ENCODE measurements at regions not wholly inside any gene's neighbourhood (a gene's known extent, or its start where the extent isn't known, plus 50 kb on each side); places are given as distances from the start of the nearest gene placed in this dataset.
A peak's percentile ranks its signal among the peaks of the same experiment; 100 is the strongest.
"Not testable (repeated sequence)": the region's sequence is repeated elsewhere in the genome, so short reads cannot be mapped to it uniquely, and the experiment has no call there.

DNA sequence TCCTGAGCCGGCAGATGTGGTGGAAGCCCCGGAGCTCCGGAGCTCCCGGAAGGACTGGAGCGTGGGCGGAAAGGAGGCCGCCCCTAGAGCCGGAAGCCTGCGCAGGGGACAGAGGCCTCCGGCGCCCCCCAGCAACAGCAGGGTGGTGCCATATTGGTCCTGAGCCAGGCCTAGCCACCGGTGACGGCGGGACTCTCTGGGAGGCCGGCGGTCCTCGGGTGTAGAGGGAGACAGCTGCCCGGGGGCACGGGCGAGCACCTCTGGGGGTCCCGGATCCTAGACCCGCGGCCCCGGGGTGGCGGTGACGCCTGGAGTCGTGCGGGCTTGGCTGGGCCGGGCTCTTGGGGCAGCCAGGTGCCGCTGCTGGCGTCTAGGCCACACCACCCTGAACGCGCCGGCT, 1472.2 kb downstream of the FOXD4L5 start:
- DNase-seq (ENCODE audit: low read depth in 2 of 2), result not testable (repeated sequence)

DNA sequence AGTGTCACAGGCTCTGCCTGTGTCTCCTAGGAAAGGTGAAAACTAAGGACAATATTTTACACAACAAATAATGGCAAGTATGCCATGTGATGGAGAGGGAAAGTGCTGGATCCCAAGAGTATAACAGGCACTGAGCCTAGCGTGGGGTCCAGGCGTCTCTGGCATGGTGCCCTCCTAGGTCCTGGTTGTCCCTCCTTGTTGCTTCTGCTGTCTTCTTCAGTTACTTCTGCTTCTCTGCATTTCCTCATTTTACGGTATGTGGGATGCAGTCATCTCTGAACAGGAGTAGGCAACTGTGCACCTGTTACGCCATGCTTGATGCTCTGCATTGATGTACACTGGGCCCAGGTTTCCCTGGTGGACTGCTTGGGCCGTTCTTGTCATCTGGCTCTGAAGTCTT, 1480.8 kb downstream of the FOXD4L5 start:
- not testable (repeated sequence) for DNase-seq (ENCODE audit: low read depth in 2 of 2)

DNA sequence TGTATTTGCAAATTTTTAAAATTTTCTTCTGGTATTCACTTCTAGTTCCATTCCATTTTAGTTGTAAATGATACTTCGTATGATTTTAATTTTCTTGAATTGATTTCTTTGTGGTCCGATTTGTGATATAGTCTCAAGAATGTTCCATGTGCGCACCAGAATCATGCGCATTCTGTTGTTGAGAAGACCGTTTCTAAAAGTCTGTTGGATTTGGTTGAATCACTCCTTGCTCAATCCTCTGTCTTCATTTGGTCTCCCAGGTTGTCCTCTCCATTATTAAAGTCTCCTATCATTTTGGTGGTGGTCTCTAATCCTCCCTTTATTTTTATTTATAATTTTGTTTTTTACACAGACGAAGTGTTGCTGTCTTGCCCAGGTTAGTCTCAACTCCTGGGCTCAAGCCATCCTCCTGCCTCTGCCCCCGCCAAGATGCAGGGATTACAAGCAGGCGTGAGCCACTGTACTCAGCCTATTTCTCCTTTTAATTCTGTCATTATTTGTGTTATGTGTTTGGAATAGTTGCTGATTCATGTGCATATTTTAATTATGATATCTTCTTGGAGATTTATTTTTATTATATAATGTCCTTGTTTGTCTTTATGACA, 1490.8 kb downstream of the FOXD4L5 start:
- not testable (repeated sequence) for DNase-seq (ENCODE audit: low read depth in 2 of 2)

DNA sequence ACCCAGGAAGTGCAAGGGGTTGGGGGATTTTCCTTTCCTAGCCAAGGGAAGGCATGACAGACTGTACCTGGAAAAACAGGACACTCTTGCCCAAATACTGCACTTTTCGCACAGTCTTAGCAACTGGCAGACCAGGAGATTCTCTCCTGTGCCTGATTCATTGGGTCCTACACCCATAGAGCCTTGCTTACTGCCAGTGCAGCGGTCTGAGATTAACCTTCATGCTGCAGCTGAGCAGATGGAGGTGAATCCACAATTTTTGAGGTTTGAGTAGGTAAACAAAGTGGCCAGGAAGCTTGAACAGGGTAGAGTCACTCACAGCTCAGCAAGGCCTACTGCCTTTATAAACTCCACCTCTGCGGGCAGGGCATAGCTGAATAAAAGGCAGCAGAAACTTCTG, 1497.6 kb downstream of the FOXD4L5 start:
- DNase-seq (ENCODE audit: low read depth in 2 of 2), result not testable (repeated sequence)

DNA sequence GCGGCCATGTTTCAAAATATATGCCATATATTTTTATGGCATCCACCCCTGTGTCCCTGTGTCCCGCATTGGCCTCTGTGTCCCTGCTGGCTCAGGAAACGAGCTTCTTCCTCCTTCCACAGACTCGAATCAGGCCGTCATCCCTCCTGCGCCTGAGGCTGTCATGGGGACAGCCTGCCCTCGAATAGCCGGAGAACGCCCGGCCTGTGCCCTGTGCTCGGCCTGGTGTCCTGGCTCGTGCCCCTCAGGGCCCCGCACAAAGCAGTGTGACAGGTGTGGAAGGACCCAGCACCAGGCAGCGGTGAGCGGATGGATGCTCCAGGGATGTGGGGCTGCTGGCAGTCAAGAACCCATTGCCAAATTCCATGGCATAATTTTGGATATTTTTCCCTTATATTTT, 1500.0 kb downstream of the FOXD4L5 start:
- DNase-seq (ENCODE audit: low read depth in 2 of 2), result not testable (repeated sequence)

DNA sequence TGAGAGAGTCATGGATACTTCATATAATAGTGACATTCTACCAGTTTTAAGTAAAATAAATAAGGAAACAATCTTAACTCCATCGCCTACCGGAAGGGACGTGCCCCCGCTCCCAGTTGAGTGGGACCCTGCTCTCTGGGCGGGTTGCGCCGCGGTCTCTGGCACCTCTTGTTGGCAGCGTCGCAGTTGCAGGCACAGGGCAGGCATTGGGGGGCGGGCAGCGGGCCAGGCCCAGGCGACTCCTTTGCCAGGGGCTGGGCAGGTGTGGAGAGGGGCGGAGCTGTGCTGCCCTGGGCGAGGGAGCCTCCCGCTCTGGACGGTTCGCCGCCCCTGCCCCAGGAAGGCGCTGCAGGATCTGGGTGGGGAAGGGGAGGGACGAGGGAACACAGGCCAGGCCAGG, 1500.6 kb downstream of the FOXD4L5 start:
- not testable (repeated sequence) for DNase-seq (ENCODE audit: low read depth in 2 of 2)

DNA sequence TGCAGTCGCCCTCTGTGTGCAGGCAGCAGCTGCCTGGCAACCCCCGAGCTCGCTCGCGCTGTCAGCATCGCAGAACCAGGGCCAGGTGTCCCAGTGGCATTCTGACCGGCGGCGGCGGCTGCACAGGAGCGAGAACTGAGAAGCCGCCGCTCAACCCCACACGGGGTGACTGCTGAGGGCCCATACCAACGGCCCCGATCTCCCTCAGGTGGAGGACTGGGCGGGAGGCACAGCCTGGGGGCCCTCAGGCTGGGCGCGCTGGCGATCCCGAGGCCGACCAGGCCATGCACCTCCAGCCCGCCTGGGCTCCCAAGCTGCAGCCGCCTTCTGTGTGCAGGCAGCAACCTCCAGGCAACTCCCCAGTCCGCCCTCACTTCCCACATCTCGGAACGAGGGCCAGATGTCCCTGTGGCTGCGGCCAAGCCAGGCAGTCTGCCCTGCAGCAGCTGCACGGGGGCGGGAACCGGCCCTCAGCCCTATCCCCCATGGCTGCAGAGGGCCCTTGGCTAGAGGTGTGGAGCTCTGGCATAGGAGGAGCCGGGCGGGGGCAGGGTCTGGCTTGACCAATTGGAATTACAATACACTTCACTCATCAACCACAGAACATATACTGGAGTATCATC, 1503.1 kb downstream of the FOXD4L5 start:
- not testable (repeated sequence) for DNase-seq (ENCODE audit: low read depth in 2 of 2)

DNA sequence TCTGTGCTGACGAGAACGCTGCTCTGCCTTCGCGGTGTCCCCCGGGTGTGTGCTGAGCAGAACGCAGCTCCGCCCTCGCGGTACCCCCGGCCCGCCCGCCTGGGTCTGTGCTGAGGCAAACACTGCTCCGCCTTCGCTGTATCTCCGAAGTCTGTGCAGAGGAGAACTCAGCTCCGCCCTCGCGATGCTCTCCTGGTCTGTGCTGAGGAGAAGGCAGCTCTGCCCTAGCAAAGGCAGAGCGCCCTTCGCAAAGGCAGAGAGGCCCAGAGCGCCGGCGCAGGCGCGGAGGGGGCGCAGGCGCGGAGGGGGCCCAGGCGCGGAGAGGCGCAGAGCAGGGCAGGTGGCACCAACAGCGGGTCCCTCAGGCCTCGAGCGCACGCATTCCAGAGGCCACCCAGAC, 1503.6 kb downstream of the FOXD4L5 start:
- not testable (repeated sequence) for DNase-seq (ENCODE audit: low read depth in 2 of 2)

DNA sequence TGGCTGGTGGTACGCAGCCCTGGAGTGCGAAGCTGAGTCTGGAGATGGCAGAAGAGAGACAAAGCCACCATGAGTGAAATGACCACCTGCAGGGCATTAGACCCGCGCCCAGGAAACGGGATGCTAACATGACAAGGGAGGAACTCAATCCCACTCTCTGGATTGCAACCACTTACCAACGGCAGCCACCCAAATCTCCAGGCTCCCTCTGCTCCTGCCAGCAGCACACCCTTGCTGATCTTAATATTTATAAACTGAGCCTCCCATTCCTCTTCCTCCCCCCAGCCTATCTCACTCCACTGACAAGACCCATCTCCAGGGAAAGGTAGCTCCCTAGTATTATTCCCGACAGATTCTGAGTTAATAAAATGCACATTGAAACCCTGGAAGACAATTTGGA, 1508.8 kb downstream of the FOXD4L5 start:
- not testable (repeated sequence) for DNase-seq (ENCODE audit: low read depth in 2 of 2)

DNA sequence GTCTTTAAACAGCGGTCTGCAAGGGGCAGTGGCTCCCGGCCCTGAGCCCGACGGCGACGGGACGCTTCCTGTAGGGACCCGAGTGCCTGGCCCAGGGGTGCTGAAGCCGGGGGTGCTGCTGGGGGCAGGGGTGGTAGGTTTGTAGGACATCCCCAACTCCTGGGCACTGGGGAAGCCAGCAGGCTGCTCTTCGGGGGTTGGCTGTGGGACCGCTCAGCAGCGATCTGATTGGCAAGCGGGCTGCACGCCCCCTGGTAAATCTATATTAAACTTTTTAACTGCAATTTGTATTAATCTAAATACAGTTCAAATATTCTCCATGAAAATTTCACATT, 1510.0 kb downstream of the FOXD4L5 start:
- not testable (repeated sequence) for DNase-seq (ENCODE audit: low read depth in 2 of 2)

DNA sequence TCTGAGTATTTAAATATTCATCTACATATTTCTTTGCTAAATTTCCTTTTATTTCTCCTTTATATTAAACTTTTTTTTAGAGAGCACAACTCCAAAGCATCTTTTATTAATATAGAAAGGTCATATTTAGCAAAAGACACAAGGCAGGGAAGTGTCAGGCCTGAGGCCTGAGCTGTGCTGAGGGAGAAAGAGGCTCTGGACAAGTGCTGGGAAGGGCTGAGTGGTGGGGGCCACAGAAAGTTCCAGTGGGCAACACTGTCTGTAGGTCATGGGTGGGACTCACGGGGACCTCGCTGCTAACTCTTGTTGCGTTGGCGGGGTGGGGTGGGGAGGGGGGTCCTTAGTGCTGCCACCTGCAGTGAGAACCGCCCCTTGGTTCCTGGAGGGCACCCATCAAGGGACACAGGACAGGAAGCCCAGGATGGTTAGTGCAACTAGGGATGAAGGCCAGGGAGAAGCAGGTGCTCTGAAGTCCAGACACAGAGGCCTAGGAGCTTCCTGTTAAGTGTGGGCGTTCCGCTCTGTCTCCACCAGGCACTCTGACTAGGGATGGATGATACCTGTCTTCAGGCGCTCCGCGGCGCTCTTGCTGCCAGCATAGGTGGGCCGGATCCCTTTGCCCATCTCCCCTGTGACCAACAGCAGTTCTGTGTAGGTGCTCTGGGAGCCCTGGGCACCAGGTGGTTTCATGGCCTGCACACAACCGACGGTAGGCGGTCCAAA, 1510.5 kb downstream of the FOXD4L5 start:
- DNase-seq (ENCODE audit: low read depth in 2 of 2), result not testable (repeated sequence)

DNA sequence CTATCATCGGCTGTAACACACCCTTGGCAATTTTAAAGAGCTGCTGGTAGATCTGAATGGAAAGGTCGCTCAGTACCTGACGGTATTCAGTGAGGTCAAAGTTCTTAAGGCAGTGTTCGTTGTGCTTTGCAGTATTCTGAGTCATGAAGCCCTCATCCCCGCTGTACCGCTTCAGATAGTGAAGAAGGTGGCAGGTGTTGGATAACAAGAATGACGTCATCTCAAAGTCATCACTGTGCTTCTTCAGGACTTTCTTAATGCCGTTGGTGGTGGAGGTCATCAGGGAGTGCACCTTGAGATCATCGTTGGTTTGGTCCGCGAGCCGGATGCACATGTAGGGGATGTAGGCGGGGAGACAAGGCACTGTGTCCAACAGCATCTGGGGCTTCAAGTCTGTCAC, 1522.8 kb downstream of the FOXD4L5 start:
- not testable (repeated sequence) for DNase-seq (ENCODE audit: low read depth in 2 of 2)

DNA sequence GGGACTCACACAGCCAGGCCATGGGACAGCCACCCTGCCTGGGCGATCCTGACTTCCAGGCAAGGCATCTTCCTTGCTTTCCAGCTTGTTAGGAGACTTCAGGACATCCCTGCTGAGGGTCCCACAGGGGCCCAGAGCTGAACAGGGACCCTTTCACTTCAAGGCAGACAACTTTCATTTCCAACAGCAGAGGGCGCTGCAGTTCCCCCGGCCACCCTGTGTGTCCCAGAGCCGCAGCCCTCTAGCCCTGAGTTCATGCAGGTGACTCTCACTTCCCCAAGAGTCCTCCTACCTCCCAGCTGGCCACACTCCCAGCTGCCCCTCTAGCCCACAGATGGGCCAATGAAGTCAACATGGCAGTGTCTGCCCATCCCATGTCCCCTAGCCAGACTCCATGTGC, 1556.0 kb downstream of the FOXD4L5 start:
- not testable (repeated sequence) for DNase-seq (ENCODE audit: low read depth in 2 of 2)

DNA sequence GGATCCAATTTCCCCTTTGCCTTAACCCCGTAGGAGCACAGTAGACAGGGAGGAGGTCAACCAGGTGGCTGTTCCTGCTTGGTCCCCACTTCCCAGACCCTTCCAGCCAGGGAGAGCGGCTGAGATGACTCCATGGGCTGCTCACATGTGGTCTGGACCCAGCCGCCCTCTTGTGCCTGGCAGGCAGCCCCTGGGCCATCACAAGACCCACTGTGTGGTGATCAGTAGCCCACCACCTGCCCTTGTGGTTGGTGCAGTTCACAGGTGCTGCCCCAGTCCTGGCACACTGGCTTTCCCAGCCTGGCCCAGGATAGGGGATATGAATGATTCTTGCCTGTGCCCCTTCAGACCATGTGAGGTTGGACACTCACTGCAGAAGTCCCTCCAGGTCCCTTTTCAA, 1556.7 kb downstream of the FOXD4L5 start:
- DNase-seq (ENCODE audit: low read depth in 2 of 2), result no peak

DNA sequence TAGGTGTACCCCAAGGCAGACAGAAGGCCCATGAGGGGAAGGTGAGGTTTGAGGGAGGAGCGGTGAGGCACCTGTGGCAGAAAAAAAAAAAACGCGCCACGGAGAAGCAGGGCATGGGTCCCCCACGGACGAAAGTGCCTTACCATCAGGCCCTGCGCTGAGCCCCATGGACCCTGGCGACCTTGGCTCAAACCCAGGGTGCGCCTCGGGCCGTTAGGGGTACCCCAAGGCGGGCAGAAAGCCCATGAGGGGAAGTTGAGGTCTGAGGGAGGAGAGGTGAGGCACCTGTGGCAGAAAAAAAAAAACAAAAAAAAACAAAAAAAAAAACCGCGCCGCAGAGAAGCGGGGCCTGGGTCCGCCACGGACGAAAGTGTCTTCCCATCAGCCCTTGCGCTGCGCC, 1576.7 kb downstream of the FOXD4L5 start:
- not testable (repeated sequence) for DNase-seq (ENCODE audit: low read depth in 2 of 2)

DNA sequence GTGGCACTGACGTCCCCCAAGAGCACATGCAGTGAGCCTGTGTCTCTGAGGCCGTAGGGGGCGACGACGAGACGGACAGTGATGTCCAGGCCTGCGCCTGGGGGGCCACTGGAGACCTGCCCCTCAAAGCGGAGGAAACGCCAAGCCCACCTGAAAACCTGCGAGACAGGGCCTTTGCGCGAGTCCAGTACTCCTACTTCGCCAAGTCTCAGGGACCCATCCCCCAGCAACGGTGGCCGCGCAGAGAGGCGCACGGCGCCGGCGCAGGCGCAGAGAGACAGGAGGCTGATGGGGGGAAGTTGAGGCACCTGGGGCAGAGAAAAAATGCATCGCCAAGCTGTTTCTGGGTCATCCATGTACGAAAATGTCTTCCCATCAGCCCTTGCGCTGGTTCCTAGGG, 1580.6 kb downstream of the FOXD4L5 start:
- not testable (repeated sequence) for DNase-seq (ENCODE audit: low read depth in 2 of 2)

DNA sequence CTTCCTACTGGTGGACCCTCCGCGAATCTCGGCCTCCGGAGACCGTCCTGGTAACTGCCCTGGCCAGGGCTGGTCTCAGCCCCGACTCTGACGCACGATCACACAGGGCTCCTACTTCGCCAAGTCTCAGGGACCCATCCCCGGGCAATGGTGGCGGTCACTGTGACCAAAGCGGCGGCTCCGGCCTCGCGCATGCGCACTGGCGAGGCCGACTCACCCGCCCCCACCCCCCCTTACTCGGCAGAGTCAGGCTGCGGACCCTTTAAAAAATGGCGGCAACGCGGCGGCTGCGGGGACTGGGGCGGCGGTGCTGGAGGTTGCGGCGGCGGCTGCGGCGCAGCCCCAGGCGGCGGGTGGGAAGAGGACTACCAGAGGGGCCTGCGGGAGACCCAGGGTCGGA, 1581.3 kb downstream of the FOXD4L5 start:
- DNase-seq (ENCODE audit: low read depth in 2 of 2), result peak in 1 of 2 donors; percentile 12

DNA sequence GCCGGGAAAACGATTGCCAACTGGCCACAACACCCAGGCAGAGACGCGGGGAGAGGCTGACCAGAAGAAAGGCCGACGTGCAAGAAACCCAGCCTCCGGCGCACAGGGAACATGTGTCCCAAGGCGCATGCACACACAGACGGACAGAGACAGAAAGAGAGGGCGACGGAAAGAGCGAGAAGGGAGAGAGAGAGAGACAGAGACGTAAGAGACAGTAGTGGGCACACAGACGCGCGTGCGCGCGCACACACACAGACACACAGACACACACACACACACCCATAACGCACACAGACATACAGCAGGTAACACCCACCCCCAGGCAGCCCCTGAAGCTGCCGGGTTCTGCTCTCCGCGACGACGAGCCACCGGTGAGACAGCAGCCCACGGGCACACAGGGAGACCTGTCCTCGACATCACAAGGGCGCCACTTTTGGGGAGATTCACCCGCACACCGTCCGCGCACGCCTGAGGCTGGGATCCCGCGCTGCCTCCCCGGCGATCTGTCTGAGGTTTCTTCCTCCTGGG, 1581.8 kb downstream of the FOXD4L5 start:
- DNase-seq (ENCODE audit: low read depth in 2 of 2), result not testable (repeated sequence)

Data from stimulated activated CD8-positive, alpha-beta memory T cell treated with anti-CD3 and anti-CD28 coated beads, Interleukin-2, amount 100 ng/mL, for 48 hours (primary cell).